GOT3 (cell line): ENCODE measurements at regions not wholly inside any gene's neighbourhood (a gene's known extent, or its start where the extent isn't known, plus 50 kb on each side); places are given as distances from the start of the nearest gene placed in this dataset.

ENCODE experiments used
- DNase-seq: peaks from one replicate; lab custom pipeline; 2025; ENCODE audit warnings: mixed read lengths; lab: John Stamatoyannopoulos, UW

- no peak for DNase-seq
Measured at GRCh38 chr4:123939621-123940020, 543.0 kb downstream of the SPRY1 start.

DNA sequence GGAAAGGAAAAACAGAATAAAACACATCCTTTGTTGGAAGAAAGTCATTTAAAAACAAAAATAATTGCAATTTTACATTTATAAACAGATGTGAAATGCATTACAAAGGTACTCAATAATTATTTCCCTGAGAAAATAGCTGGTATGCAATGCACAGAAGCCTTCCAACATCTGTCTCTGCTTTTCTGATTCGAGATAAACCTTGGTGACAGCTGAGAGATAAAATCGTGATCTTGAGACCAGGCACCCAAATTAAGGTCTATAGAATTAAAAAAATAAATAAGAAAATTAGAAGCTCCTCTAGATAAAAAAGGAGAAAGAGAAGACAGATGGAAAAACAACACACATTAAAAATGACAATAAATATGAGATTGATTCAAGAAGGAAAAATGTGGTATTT lies 544.0 kb downstream of the SPRY1 start:
- no peak for DNase-seq

- DNase-seq = no peak
Measured at GRCh38 chr4:123941306-123941705, 544.7 kb downstream of the SPRY1 start.

- no peak for DNase-seq
Measured at GRCh38 chr4:123943976-123944375, 547.4 kb downstream of the SPRY1 start.

DNA sequence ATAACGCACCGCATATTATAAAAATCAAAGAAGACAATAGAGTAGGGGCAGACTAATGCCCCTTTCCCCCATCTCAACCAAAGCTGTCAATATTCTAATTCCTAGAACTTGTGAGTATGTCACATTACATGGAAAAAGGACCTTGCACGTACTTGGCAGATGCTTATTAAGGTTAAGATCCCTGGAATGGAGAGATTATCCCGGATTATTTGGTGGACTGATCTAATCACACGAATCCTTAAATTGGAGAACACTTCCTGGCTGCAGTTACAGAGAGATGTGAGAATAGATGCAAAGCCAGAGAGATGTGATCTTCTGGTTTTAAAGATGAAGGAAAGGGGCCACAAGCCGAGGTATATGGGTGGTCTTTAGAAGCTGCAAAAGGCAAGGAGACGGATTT lies 548.7 kb downstream of the SPRY1 start:
- DNase-seq = no peak

DNA sequence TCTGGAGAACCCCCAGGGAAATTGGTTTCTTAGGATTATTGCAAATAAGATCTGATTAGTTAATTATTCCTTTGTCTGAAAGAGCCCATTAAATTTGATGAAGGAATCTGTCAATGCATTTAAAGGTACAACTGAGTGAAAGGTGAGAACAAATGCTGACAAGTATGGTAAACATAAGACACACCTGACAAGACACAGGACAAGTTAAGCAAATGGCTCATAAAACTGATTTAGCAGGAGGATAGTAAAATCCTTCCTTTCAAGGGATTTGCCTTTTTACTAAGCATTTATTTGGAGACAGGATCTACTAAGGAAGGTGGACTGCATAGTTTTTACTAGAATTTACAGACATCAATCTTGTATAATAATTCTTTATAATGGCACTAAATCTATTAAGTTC lies 553.9 kb downstream of the SPRY1 start:
- DNase-seq = no peak

DNA sequence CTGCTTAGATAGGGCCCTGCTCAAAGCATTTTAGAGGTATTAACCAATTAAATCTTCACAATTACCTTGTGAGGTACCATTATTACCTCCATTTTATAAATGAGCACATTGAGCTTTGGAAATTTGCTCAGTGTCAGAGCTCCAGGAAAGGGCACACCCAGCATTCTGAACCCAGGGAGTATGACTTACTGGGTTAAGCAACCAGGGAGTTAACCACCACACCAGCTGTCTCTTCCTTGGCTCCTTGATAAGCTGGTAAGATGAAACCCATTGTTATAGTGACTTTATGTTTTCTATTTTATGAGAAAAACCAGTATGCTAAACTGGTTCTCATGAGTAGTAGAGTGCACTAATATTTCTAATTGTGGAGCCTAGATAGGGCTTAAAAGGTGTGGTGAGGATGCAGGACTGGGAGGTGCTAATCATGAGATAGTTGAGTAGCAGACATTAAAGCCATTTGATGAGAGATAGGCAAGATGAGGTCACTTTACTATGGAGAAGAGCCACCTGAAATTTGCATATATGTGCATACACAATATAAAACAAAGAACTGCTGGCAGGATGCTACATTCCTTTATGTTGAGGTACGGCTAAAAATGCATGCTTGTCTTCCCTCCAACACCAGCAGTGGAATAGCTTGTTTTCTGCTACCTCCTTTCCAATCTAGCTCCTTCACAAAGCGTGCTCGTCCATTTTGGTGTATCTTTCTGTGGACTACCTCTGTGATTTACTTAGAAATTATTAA lies 556.1 kb downstream of the SPRY1 start:
- DNase-seq = no peak

DNA sequence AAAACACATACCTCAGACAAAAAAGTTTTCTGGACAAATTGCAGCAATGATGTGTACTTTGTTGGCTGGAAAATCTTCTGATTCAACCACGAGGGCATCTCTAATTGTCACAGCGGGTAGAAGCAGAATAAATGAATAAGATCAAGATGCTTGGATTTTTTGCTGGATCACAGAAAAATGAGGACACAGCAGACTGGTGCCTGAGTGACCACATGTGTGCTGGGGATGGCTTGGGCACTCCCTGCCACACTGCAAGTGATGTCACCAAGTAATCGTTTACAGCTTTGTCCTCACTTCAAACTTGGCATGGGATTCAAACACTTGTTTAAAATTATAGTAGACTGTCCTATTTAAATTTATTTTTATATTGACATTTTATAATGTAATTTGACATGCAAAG lies 557.0 kb downstream of the SPRY1 start:
- DNase-seq = no peak

DNA sequence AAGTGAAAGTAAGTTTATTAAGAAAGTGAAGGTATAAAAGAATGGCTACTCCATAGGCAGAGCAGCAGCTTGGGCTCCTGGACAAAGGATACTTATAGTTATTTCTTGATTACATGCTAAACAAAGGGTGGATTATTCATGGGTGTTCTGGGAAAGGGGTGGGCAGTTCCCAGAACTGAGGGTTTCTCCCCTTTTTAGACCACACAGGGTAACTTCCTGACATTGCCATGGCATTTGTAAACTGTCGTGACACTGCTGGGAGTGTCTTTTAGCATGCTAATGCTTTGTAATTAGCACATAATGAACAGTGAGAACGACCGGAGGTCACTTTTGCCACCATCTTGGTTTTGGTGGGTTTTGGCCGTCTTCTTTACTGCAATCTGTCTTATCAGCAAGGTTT lies 557.6 kb downstream of the SPRY1 start:
- DNase-seq = no peak

DNA sequence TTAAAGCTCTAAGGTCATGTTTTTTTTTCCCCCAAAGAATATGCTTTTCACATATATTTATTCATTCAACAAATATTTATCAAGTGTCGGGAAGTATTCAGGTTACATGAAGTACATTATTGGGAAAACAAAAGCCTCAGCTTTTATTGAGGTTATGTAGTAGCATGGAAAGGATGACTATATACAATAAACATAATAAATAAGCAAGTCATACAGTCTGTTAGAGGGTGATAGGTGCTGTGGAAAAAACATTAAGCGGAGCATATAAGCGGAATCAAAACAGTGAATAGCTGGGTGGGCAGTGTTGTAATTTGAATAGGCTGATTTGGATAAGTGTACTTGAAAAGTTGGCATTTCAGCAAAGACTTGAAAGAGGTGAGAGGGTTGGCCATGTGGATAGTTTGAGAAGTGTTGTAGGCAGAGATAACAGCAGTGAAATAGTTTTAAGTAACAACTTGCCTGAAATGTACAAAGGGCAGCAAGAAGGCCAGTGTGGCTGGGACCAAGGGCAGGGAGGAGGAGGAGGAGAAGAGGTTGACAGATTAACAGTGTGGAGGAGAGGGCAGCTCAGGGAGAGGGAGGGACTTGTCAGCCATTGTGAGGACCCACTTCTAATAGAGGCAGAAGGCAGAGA lies 558.7 kb downstream of the SPRY1 start:
- no peak for DNase-seq

- no peak for DNase-seq
Measured at GRCh38 chr4:123956204-123956603, 559.6 kb downstream of the SPRY1 start.

DNA sequence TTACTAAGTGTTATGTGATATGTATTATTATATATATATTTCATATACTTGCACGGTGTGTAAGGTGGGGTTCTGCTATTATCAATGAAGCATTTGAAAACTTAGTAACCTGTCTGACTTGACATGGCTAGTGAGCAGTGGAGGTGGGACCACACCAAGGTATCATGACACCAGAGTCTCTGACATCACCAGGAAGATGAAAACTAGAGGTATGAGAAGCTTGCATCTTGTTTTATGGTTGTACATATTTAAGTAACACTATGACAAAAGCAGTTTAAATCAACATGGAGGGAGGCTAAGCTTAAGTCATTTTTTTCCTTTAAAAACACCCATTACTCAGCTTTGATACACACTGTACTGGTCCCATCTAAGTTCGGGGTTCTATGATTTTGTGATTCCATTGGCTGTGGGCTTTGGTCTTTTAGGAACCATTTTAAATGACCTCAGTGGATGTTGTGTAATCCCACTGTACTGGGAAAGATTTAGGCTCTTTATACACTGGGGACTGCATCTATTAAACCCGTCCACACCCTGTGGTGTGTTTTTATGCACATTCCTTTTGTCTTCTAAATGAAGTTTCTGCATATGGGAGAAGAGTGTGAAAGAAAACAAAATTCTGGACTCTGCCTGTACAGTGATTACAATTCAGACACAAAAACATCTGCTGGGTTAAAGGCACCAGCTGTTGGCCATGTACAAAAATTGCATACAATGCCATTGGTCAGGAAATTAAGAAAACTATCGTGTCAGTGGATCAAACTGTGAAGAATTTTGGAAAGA lies 570.6 kb downstream of the SPRY1 start:
- no peak for DNase-seq

DNA sequence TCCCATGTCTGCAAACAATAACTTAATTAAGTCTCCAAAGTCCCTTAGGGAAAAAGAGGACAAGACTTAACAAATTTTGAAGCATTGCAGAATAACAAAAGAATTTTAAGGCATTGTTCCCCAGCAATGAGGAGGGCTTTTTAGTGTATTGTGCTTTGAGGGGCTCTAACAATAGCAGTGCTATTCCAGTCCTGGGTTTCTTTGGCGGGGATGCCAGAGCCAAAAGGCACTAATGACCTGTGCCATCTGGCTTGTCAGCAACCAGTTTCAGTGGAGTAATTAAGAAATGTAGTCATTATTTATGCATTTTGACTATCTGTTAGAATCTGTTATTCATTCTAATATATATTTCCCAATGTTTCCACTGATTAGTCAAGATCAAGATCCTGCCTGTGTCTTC lies 575.4 kb downstream of the SPRY1 start:
- no peak for DNase-seq

GRCh38 chr4:123974386-123975149 lies 578.0 kb downstream of the SPRY1 start:
- DNase-seq = no peak

DNA sequence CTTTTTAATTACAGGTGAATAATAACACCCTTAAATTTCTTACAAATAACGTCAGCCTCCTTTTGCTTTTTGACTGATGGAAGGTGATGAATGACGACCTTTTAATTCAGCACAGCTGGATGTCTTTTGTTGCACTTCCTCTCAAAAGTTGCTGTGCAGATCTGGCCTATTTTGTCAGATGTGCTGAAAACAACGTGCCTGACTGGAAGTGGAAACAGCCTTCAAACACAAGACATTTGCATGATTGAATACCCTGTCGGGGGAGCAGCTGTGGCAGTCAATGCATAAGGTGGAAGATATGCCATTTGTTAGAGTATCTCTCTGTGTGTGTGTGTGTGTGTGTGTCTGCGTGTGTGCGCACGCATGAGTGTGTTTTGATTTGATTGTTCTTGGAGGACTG lies 579.7 kb downstream of the SPRY1 start:
- DNase-seq = no peak

DNA sequence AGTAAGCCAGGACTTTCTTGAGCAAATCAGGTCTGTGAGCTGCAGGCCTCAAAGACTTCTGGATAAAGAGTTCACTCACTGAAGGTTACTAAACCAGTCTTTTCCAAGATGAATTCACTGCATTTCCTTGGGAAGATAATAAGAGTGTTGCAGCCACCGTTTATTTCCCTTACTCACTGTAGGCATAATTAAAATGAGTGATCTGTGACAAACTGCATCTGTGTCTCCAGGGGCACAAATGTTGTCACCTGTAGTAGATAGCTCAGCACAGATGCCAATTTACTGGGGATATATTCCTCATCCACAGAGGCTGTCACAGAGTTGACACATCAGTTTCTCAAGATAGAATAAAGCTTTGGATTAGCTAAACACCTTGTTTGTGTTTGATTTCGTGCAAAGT lies 580.2 kb downstream of the SPRY1 start:
- DNase-seq = no peak

DNA sequence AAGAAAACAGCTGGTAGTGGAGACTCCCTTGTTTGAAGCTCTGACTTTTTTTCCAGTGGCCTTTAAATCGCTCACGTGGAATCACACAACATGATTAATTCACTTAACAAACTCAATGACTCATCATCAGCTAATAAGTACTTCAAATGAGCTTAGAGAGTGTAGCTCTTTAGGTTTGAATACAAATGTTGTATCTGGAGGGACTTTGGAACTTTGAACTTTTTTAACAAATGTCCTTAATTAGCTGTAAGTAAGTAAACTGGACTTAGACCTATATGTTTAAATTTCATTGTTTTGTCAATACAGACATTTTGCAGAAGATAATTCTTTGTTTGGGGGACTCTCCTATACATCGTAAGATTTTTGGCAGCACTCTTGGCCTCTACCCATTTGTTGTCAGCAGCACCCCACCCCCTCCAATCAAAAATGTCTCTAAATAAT lies 581.1 kb downstream of the SPRY1 start:
- no peak for DNase-seq

DNA sequence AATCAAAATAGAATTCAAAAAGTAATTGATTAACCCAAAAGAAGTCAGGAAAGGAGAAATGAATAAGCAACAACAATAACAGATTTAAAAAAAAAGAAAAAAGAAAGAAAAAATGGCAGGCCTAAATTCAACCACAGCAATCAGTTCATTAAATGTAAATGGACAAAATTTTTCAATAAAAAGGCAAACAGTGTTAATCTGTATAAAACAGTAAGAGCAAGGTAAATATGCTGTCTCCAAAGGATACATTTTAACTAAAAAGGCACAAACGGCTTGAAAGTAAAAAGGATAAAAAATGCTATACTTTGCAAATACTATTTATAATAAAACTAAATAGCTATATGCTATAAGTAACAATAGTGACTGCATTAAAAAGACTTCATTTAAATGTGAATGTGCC lies 582.0 kb downstream of the SPRY1 start:
- no peak for DNase-seq

DNA sequence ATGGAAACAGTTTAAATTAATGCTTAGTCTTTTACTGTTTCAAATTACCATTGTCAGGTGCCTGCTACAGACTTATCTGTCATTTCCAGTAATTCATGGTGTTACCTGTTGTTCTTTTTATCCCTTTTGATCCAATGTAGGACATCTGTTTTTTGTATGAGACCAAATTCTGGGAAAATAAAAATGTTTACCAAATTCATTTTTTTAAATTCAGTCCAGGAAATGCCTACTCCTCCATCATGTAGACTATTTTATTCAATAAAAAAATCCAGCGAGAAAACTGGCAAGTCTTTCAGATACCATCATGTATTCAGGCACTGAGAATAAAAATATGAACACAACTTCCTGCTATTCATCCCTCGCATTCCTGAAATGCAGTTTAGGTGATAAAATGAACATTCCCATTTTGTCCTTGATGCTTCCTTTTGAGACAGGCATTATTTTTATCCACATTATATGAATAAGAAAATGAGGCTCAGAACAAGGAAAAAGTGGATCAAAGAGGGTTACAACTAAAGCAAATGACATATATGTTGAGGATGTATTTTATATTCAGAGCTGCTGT lies 584.2 kb downstream of the SPRY1 start:
- DNase-seq = no peak

- DNase-seq = no peak
Measured at GRCh38 chr4:123984886-123985285, 588.3 kb downstream of the SPRY1 start.

- DNase-seq = no peak
Measured at GRCh38 chr4:123986268-123986798, 589.7 kb downstream of the SPRY1 start.

DNA sequence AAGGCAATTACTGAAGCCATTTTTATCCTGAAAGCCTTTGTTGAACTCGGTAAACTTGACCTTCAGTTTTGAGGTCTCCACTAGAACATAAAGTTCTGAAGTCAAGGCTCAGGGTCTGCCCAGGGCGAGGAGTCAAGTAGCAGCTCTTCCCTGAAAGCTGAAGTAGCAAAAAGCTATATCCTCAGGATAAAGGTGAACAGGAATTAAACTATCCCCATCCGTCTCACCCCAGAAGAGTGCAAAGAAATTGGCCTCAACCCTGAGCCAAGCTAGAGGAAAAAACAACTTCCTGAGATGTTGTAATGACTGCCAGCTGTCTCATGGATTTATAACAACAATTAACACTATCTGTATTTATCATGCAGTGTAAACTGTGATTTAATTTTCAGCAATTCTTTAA lies 590.8 kb downstream of the SPRY1 start:
- no peak for DNase-seq
